CD4-positive, CD25-positive, alpha-beta regulatory T cell (primary cell): ENCODE measurements at regions not wholly inside any gene's neighbourhood (a gene's known extent, or its start where the extent isn't known, plus 50 kb on each side); places are given as distances from the start of the nearest gene placed in this dataset.
"Not testable (repeated sequence)": the region's sequence is repeated elsewhere in the genome, so short reads cannot be mapped to it uniquely, and the experiment has no call there.

Experiments used
- ATAC-seq, 2 donors: fragments of 150-1000 bp; cut with Tn5 transposase; one replicate each; pipeline ENCODE4 v1.10.0; 2021; ENCODE audit warnings: low read depth in 2 of 2, moderate number of reproducible peaks in 2 of 2, moderate library complexity in 1 of 2
- DNase-seq, 3 donors: peaks; one replicate each; pipeline versions ENCODE4 v3.0.0 to v3.0.0-alpha.2; 2012 to 2022; ENCODE audit warnings: mixed read lengths in 1 of 3
- H3K27ac ChIP-seq: one replicate; pipeline ENCODE4 v1.7.0; 2013; ENCODE audit warnings: mild to moderate bottlenecking, low read length; ENCODE audit not compliant: insufficient read depth, poor library complexity, severe bottlenecking
- H3K27me3 ChIP-seq: one replicate; pipeline ENCODE4 v1.7.0; 2013; ENCODE audit warnings: low read length; ENCODE audit not compliant: control insufficient read depth, insufficient read depth
- H3K36me3 ChIP-seq: one replicate; pipeline ENCODE4 v1.7.0; 2013; ENCODE audit warnings: mild to moderate bottlenecking, low read length, moderate library complexity; ENCODE audit not compliant: control insufficient read depth, insufficient read depth
- H3K4me1 ChIP-seq: 2 replicates; pipeline ENCODE4 v1.7.0; 2013; ENCODE audit warnings: mild to moderate bottlenecking, low read length; ENCODE audit not compliant: insufficient read depth, control insufficient read depth, poor library complexity, severe bottlenecking
- H3K4me3 ChIP-seq: one replicate; pipeline ENCODE4 v1.7.0; 2013; ENCODE audit warnings: low read depth, mild to moderate bottlenecking, low read length, moderate library complexity
- H3K9me3 ChIP-seq, 2 experiments: 1 replicate in 1 of 2; 2 replicates in 1 of 2; pipeline ENCODE4 v1.7.0; 2013; ENCODE audit warnings: low read length in 2 of 2, mild to moderate bottlenecking in 1 of 2, moderate library complexity in 1 of 2; ENCODE audit not compliant: control insufficient read depth in 2 of 2
- H3K27ac Mint-ChIP-seq, 3 donors: one replicate each; pipeline ENCODE4 v1.8.0; 2020 to 2022; ENCODE audit warnings: mild to moderate bottlenecking in 3 of 3, mixed read lengths in 3 of 3, moderate library complexity in 2 of 3
- H3K27me3 Mint-ChIP-seq: one replicate; pipeline ENCODE4 v1.8.0; 2022; ENCODE audit warnings: mild to moderate bottlenecking, mixed read lengths
- H3K36me3 Mint-ChIP-seq: one replicate; pipeline ENCODE4 v1.8.0; 2020; ENCODE audit warnings: mixed read lengths
- H3K4me1 Mint-ChIP-seq, 4 donors: one replicate each; pipeline ENCODE4 v1.8.0; 2020 to 2022; ENCODE audit warnings: mixed read lengths in 4 of 4, mild to moderate bottlenecking in 1 of 4
- H3K4me3 Mint-ChIP-seq, 4 donors: one replicate each; pipeline ENCODE4 v1.8.0; 2020 to 2022; ENCODE audit warnings: mild to moderate bottlenecking in 4 of 4, mixed read lengths in 4 of 4, moderate library complexity in 3 of 4
- H3K9me3 Mint-ChIP-seq, 7 donors: one replicate each; pipeline ENCODE4 v1.8.0; 2020 to 2022; ENCODE audit warnings: mixed read lengths in 7 of 7, mild to moderate bottlenecking in 3 of 7, moderate library complexity in 2 of 7

- not testable (repeated sequence) for H3K4me1 ChIP-seq, H3K4me3 Mint-ChIP-seq, H3K4me3 ChIP-seq, H3K27me3 ChIP-seq, H3K27me3 Mint-ChIP-seq, H3K4me1 Mint-ChIP-seq, ATAC-seq, H3K27ac ChIP-seq, H3K36me3 Mint-ChIP-seq, H3K36me3 ChIP-seq, DNase-seq, H3K9me3 ChIP-seq, H3K27ac Mint-ChIP-seq, H3K9me3 Mint-ChIP-seq
These were observed 164.0 kb downstream of the POTEH start for GRCh38 chr22:15853716-15854373.

- DNase-seq, H3K27me3 Mint-ChIP-seq: not testable (repeated sequence)
These were observed 164.6 kb downstream of the POTEH start for GRCh38 chr22:15854421-15854820.

GRCh38 chr22:15854978-15855377 is 165.2 kb downstream of the POTEH start:
- H3K9me3 ChIP-seq, H3K36me3 ChIP-seq, H3K27me3 Mint-ChIP-seq, H3K4me3 Mint-ChIP-seq, H3K27me3 ChIP-seq, H3K9me3 Mint-ChIP-seq, H3K27ac Mint-ChIP-seq, H3K36me3 Mint-ChIP-seq, H3K4me1 Mint-ChIP-seq, DNase-seq, H3K4me3 ChIP-seq, H3K27ac ChIP-seq, H3K4me1 ChIP-seq: not testable (repeated sequence)
- peak in 1 of 2 donors; percentile 14 for ATAC-seq

More at GRCh38 chr22:15854421-15854820, 164.6 kb downstream of the POTEH start:
- not testable (repeated sequence) for H3K4me1 ChIP-seq, H3K27me3 ChIP-seq, H3K9me3 ChIP-seq, H3K27ac Mint-ChIP-seq, H3K4me3 ChIP-seq, H3K4me3 Mint-ChIP-seq, H3K36me3 ChIP-seq, H3K36me3 Mint-ChIP-seq, H3K27ac ChIP-seq, H3K9me3 Mint-ChIP-seq, H3K4me1 Mint-ChIP-seq
- ATAC-seq, result peak in 1 of 2 donors; percentile 10

GRCh38 chr22:15880926-15881325 is 191.1 kb downstream of the POTEH start:
- H3K36me3 Mint-ChIP-seq, H3K4me1 ChIP-seq, H3K36me3 ChIP-seq, H3K9me3 Mint-ChIP-seq, H3K27ac Mint-ChIP-seq, H3K9me3 ChIP-seq, H3K4me3 Mint-ChIP-seq, H3K4me1 Mint-ChIP-seq, H3K27me3 Mint-ChIP-seq, H3K4me3 ChIP-seq, H3K27ac ChIP-seq, DNase-seq, H3K27me3 ChIP-seq, ATAC-seq: not testable (repeated sequence)

- not testable (repeated sequence) for H3K36me3 Mint-ChIP-seq, H3K4me1 Mint-ChIP-seq, H3K9me3 Mint-ChIP-seq, DNase-seq, H3K4me3 ChIP-seq, H3K27me3 Mint-ChIP-seq, H3K27ac ChIP-seq, H3K27ac Mint-ChIP-seq, H3K9me3 ChIP-seq, ATAC-seq, H3K4me3 Mint-ChIP-seq, H3K36me3 ChIP-seq, H3K27me3 ChIP-seq, H3K4me1 ChIP-seq
These were observed 214.5 kb downstream of the POTEH start for GRCh38 chr22:15904326-15904725.

- H3K27ac ChIP-seq, H3K27ac Mint-ChIP-seq, H3K27me3 Mint-ChIP-seq, H3K9me3 ChIP-seq, H3K4me1 Mint-ChIP-seq, H3K36me3 ChIP-seq, H3K36me3 Mint-ChIP-seq, H3K4me3 Mint-ChIP-seq, H3K27me3 ChIP-seq, DNase-seq, H3K4me1 ChIP-seq, ATAC-seq, H3K4me3 ChIP-seq, H3K9me3 Mint-ChIP-seq: not testable (repeated sequence)
These were observed 221.9 kb downstream of the POTEH start for GRCh38 chr22:15911704-15912103.

- not testable (repeated sequence) for DNase-seq, H3K27ac Mint-ChIP-seq, H3K36me3 Mint-ChIP-seq, H3K4me3 Mint-ChIP-seq, H3K4me1 ChIP-seq, H3K9me3 Mint-ChIP-seq, H3K36me3 ChIP-seq, H3K4me1 Mint-ChIP-seq, H3K9me3 ChIP-seq, H3K27ac ChIP-seq, H3K27me3 ChIP-seq, ATAC-seq, H3K27me3 Mint-ChIP-seq, H3K4me3 ChIP-seq
These were observed 229.3 kb downstream of the POTEH start for GRCh38 chr22:15919120-15919519.

- H3K27ac ChIP-seq, H3K4me1 ChIP-seq, H3K36me3 ChIP-seq, H3K36me3 Mint-ChIP-seq, H3K4me1 Mint-ChIP-seq, H3K9me3 ChIP-seq, H3K4me3 Mint-ChIP-seq, ATAC-seq, H3K27ac Mint-ChIP-seq, H3K9me3 Mint-ChIP-seq, H3K27me3 Mint-ChIP-seq, H3K4me3 ChIP-seq, H3K27me3 ChIP-seq, DNase-seq: not testable (repeated sequence)
These were observed 231.1 kb downstream of the POTEH start for GRCh38 chr22:15920941-15921340.
